Suprapubic skin (tissue), 4 donors: ENCODE measurements at regions not wholly inside any gene's neighbourhood (a gene's known extent, or its start where the extent isn't known, plus 50 kb on each side); places are given as distances from the start of the nearest gene placed in this dataset.

Experiments
- EP300 ChIP-seq: sonication (generic); formaldehyde crosslinking; IDR thresholded peaks from one replicate; pipeline ENCODE4 v1.6.1; 2017; ENCODE audit warnings: antibody characterized with exemption
- POLR2A ChIP-seq, 2 donors: fragments of 450-650 bp; IDR thresholded peaks; one replicate each; pipeline ENCODE4 v1.6.1; 2017; ENCODE audit warnings: antibody characterized with exemption in 2 of 2, mild to moderate bottlenecking in 2 of 2, moderate library complexity in 2 of 2
- POLR2AphosphoS5 ChIP-seq, 3 donors: sonication (generic); formaldehyde crosslinking; IDR thresholded peaks; one replicate each; pipeline ENCODE4 v1.6.1; 2017; ENCODE audit warnings: antibody characterized with exemption in 3 of 3

- TF ChIP-seq EP300 (no peak), POLR2AphosphoS5 (IDR thresholded peaks at IDR 0.05) (no peak), POLR2A (IDR thresholded peaks at IDR 0.05) (no peak)
These were observed 252.6 kb downstream of the DLL1 start for GRCh38 chr6:170038251-170038650.
